ENCODE measurements at regions not wholly inside any gene's neighbourhood (a gene's known extent, or its start where the extent isn't known, plus 50 kb on each side); places are given as distances from the start of the nearest gene placed in this dataset.

DNA sequence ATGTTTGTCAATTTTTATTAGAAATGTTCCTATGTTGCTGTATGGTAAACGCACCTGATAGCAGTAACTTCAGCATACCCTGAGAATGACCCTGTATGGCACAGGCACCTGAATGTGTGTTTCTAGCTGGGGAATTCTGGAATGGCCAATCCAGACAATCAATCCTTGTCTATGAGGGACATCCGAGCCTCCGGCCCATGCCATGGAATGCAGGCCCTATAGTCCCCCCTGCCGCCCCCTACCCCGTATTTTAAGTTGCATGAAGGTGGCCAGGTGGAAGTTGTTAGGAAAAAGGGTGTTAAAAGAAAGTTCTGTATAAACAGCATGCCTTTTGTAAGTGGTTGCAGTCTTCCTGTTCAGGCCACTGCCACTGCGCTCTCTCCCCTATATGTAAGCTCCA lies 595.9 kb downstream of the DSC3 start:
- H2AFZ ChIP-seq (ENCODE audit: control insufficient read depth, low read length): no peak overlapping the region
- H3K27me3 ChIP-seq (ENCODE audit: control insufficient read depth, extremely low read depth, insufficient read depth, low read length): no peaks in the 10 kb centered on the region
- no peak overlapping the region for H3K4me3 ChIP-seq (ENCODE audit: control insufficient read depth in 2 of 3, extremely low read depth in 1 of 3, insufficient read depth in 2 of 3, low read depth in 1 of 3, low read length in 3 of 3)
- dilution Hi-C loops (cut with MboI; ENCODE audit: extremely low pct_ligation_motif_present, low sequenced_read_pairs): no loop called here
- no peaks in the 10 kb centered on the region for H3K36me3 ChIP-seq (ENCODE audit: control insufficient read depth in 2 of 2, extremely low read depth in 1 of 2, insufficient read depth in 2 of 2, low read length in 2 of 2)
- H4K20me1 ChIP-seq (ENCODE audit: control insufficient read depth, extremely low read depth, insufficient read depth, low read length): no peaks in the 10 kb centered on the region
- TF ChIP-seq, protein P1, sequence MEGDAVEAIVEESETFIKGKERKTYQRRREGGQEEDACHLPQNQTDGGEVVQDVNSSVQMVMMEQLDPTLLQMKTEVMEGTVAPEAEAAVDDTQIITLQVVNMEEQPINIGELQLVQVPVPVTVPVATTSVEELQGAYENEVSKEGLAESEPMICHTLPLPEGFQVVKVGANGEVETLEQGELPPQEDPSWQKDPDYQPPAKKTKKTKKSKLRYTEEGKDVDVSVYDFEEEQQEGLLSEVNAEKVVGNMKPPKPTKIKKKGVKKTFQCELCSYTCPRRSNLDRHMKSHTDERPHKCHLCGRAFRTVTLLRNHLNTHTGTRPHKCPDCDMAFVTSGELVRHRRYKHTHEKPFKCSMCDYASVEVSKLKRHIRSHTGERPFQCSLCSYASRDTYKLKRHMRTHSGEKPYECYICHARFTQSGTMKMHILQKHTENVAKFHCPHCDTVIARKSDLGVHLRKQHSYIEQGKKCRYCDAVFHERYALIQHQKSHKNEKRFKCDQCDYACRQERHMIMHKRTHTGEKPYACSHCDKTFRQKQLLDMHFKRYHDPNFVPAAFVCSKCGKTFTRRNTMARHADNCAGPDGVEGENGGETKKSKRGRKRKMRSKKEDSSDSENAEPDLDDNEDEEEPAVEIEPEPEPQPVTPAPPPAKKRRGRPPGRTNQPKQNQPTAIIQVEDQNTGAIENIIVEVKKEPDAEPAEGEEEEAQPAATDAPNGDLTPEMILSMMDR (optimal IDR thresholded peaks at IDR 0.05 in 1 of 3, IDR thresholded peaks at IDR 0.05 in 1 of 3, conservative IDR thresholded peaks at IDR 0.05 in 1 of 3; ENCODE audit: extremely low read depth in 1 of 3, insufficient read depth in 2 of 3, low read length in 3 of 3): no peak
- TF ChIP-seq EZH2 (IDR thresholded peaks at IDR 0.05; ENCODE audit: low read length): no peak
- no peak overlapping the region for H3K4me2 ChIP-seq (ENCODE audit: control insufficient read depth, extremely low read depth, insufficient read depth, low read depth, low read length)
- H3K4me1 ChIP-seq (ENCODE audit: control insufficient read depth, extremely low read depth, insufficient read depth, low read length): no peaks in the 10 kb centered on the region
- H3K27ac ChIP-seq (ENCODE audit: control insufficient read depth, insufficient read depth, low read length): no peak overlapping the region
- no peaks in the 10 kb centered on the region for H3K9me1 ChIP-seq (ENCODE audit: control insufficient read depth, extremely low read depth, insufficient read depth, low read length)
- FAIRE-seq: no peak
- no peak for DNase-seq (ENCODE audit: low read depth, low spot score)
- no peak overlapping the region for H3K9ac ChIP-seq (ENCODE audit: control insufficient read depth, extremely low read depth, insufficient read depth, low read length)
- H3K79me2 ChIP-seq (ENCODE audit: control insufficient read depth, insufficient read depth, low read length): no peaks in the 10 kb centered on the region
- H3K9me3 ChIP-seq (ENCODE audit: control insufficient read depth, low read depth, low read length): no peaks in the 10 kb centered on the region

DNA sequence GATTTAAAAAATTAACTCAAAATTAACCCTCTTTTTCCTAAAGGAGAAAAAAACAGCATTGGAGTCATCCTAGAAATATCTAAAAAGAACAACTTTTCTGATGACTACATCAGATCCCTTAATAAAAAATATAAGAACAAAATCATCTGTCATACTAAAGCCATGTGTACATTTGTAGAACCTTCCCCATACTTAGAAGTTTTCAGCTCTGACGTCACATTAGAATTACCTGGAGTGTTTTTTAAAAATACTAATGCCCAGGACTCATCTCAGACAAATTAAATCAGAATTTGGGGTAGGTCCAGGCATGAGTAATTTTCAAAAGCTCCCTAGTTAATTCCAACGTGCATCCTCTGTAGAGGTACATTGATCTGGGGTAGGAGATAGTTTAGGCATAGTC lies 598.0 kb downstream of the DSC3 start:
- Histone ChIP-seq H4K20me1 (ENCODE audit: control insufficient read depth, extremely low read depth, insufficient read depth, low read length) (no peaks in the 10 kb centered on the region), H3K27ac (ENCODE audit: control insufficient read depth, insufficient read depth, low read length) (no peak overlapping the region), H3K27me3 (ENCODE audit: control insufficient read depth, extremely low read depth, insufficient read depth, low read length) (no peaks in the 10 kb centered on the region), H2AFZ (ENCODE audit: control insufficient read depth, low read length) (no peak overlapping the region), H3K4me2 (ENCODE audit: control insufficient read depth, extremely low read depth, insufficient read depth, low read depth, low read length) (no peak overlapping the region), H3K9me3 (ENCODE audit: control insufficient read depth, low read depth, low read length) (no peaks in the 10 kb centered on the region), H3K9ac (ENCODE audit: control insufficient read depth, extremely low read depth, insufficient read depth, low read length) (no peak overlapping the region), H3K4me3 (ENCODE audit: control insufficient read depth in 2 of 3, extremely low read depth in 1 of 3, insufficient read depth in 2 of 3, low read depth in 1 of 3, low read length in 3 of 3) (no peak overlapping the region), H3K4me1 (ENCODE audit: control insufficient read depth, extremely low read depth, insufficient read depth, low read length) (no peaks in the 10 kb centered on the region), H3K9me1 (ENCODE audit: control insufficient read depth, extremely low read depth, insufficient read depth, low read length) (no peaks in the 10 kb centered on the region), H3K79me2 (ENCODE audit: control insufficient read depth, insufficient read depth, low read length) (no peaks in the 10 kb centered on the region), H3K36me3 (ENCODE audit: control insufficient read depth in 2 of 2, extremely low read depth in 1 of 2, insufficient read depth in 2 of 2, low read length in 2 of 2) (no peaks in the 10 kb centered on the region)
- no peak for DNase-seq (ENCODE audit: low read depth, low spot score)
- TF ChIP-seq, protein P1 (optimal IDR thresholded peaks at IDR 0.05 in 1 of 3, IDR thresholded peaks at IDR 0.05 in 1 of 3, conservative IDR thresholded peaks at IDR 0.05 in 1 of 3; ENCODE audit: extremely low read depth in 1 of 3, insufficient read depth in 2 of 3, low read length in 3 of 3): no peak
- TF ChIP-seq EZH2 (IDR thresholded peaks at IDR 0.05; ENCODE audit: low read length): no peak
- dilution Hi-C loops (cut with MboI; ENCODE audit: extremely low pct_ligation_motif_present, low sequenced_read_pairs): no loop called here
- FAIRE-seq: no peak

All from keratinocyte (primary cell).